GM21576 (cell line): ENCODE measurements at regions not wholly inside any gene's neighbourhood (a gene's known extent, or its start where the extent isn't known, plus 50 kb on each side); places are given as distances from the start of the nearest gene placed in this dataset.
"Not testable (repeated sequence)": the region's sequence is repeated elsewhere in the genome, so short reads cannot be mapped to it uniquely, and the experiment has no call there.

Source experiments
- ATAC-seq: cut with Tn5 transposase; IDR thresholded peaks from one replicate; pipeline ENCODE4 v1.9.1; 2021; ENCODE audit warnings: mild to moderate bottlenecking, moderate library complexity; ENCODE audit not compliant: unreplicated experiment

DNA sequence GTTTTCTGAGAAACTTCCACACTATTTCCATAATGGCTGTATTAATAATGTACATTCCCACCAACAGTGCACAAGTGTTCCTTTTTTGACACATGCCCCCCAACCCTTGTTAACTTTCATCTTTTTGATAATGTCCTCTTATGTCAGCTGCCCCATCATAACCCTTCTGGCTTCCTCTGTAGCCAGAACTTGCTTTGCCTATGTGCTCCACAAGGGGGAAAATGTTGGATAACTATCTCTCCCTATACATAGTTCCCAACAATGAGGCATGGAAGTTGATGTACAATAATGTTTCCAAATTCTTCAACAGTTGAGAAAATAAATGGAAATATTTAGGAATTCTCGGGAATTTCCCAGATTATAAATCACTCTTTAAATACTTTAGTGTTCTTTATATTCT lies 142.9 kb downstream of the ASB9 start:
- no peak for ATAC-seq

DNA sequence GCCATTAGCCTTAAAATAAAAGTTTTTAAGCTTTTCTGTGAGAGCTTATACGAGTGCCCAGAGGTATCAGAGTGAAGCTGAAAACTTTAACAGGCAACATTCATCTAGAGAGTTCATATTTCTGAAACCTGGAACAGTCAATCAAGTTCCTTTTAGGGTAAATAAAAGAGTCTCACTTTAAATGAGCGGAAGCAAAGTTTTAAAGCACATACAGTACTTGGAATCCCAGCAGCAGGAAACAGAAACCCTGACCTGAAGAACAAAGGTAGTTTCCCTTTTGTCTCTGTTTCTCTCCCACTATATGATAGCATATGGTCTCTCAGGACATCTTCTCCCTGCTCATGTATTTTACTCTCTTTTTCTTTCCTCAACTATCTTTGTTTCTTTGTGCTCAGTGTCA lies 153.0 kb downstream of the ASB9 start:
- no peak for ATAC-seq

DNA sequence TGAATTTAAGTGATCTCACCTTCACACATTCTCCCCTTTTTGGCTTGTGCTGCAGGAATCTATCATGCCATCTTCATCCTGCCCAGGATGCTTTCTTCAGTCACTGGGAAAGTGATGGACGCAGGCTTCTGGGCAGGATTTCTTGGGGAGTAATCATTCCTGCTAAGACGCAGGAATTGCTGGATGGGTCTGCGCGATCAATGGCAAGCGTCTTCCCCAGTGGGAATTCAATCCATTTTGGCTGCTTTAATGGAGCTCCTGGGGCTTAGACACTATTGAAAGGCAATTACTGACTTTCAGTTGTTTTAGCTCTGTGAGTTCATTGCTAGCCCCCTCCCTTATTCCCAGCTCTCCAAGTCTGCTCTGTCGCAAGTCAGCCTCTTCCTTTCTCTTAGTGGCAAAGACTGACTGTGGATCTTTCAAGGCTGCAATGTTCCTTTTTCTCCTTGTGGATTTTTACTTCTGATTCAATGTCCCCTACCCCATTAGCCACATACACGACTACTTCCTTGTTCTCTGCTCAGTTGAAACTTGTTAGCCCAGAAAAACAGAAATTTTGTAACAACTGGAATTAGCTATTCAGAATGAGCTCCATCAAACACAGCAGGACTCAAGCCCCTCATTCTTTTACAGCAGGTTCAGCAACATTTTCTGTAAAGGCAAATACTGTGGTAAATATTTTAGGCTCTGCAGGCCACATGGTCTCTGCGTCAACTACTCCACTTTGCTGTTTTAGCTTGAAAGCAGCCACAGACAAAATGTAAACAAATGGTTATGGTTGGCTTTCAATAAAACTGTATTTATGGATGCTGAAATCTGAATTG lies 154.9 kb downstream of the ASB9 start:
- ATAC-seq, result no peak

DNA sequence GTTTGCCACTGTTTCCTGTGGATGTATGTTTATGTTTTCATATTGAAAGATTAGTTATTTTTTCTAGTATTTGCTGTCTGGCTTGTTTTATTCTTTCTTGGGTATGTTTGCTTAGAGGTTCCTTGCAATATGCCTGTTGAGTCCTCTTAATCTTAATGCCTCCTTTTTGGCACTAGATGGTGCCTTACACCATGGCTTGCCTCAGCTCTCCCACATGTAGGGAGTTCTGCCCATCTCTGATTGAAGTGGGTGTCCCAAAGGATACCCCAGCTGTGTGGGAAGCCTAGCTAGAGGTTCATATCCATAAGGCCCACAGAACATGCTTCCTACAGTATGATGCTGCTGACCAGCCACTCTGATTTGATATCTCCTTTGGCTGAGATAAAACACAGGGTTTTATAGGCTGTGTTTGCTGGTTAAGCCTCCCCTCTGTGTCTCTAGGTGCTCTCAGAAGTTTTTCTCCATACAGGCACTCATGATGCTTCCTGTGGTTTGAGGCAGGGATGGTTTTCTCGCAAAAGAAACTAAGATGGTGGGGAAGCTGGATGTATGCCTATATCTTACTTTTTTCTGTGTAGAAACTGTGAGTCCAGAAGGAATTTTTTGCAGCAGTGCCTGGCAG lies 162.4 kb downstream of the ASB9 start:
- ATAC-seq, result no peak

DNA sequence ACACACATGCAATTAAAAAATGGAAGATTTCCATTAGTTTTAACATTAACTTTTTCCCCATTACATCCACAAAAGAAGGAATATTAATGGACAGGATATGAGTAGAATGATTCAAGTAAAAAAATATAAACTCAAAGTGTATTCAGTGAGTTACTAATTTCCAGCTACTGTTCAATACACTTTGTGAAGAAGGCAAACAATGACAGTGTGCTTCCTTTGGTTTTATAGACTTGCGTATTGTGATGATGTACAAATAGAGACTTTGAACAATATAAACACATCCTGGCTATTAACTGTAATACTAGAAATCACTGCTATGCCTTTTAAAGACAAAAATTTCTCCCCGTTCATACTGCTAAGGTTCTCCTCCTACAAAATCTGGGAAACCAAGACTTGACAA lies 171.4 kb downstream of the ASB9 start:
- no peak for ATAC-seq

DNA sequence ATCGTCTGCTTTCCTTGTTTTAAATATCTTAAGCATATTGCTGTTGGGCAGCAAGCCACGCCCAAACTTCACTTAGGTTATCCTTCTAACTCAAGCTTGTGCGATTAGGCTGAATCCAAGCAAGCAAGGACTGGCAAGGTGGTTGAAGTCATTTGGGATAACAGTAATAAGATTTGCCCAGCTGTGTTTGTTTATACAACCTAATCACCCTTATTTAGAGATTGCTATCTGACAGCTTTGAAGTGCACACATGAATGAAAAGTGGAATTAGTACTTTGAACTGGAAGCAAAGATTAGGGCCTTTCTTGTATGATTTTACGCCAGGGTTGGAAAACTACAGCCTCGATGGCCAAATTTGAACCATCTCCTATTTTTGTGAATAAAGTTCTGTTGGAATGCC lies 182.1 kb downstream of the ASB9 start:
- ATAC-seq, result no peak

GRCh38 chrX:15073313-15073712 lies 196.6 kb downstream of the ASB9 start:
- no peak for ATAC-seq

GRCh38 chrX:15072880-15073279 lies 197.0 kb downstream of the ASB9 start:
- ATAC-seq, result no peak

DNA sequence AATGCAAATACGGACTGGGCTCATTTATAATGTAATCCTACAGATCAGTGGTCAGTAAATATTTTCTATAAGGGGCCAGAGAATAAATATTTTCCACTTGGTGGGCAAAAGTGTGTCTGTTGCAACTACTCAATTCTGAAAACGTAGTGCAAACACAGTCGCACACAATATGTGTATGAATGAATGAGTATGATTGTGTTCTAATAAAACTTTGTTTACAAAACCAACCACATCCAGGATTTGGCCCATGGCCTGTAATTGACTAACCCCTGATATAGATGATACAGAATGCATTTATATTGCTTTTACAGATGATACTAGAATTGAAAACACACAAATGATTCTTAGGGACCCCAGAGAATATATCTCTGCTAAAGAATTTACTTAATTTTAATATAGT lies 197.6 kb downstream of the ASB9 start:
- no peak for ATAC-seq

DNA sequence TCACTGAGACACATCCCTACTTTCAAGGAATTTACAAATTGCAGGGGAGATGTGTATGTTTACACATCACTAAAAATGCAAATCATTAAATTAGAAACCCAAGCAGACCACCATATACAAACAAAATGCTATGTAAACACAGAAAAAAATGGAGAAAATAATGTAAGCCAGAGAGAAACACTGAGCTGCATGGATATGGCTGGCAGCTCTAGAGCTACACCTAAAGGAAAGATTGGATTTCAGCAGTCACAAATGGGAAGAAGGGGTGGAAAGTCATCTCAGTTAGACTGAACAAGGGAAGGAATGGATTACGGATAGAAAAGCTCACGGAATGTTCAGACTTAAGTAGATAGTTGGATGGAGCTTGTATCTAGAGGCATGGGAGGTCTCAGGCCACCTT lies 186.3 kb downstream of the MOSPD2 start:
- no peak for ATAC-seq

DNA sequence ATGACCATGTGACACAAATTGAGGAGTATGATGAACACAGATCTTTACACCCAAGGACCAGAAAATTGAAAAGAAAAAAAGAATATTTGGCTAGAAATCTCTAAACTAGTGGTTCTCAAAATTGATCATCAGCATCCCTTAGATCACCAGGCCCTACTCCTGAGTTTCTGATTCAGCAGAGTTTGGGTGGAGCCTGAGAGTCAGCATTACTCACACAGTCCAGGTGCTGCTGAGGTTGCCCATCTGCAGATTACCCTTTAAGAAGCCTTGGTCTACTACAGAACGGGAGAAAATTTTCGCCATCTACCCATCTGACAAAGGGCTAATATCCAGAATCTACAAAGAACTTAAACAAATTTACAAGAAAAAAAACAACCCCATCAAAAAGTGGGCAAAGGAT lies 182.8 kb downstream of the MOSPD2 start:
- ATAC-seq, result no peak

DNA sequence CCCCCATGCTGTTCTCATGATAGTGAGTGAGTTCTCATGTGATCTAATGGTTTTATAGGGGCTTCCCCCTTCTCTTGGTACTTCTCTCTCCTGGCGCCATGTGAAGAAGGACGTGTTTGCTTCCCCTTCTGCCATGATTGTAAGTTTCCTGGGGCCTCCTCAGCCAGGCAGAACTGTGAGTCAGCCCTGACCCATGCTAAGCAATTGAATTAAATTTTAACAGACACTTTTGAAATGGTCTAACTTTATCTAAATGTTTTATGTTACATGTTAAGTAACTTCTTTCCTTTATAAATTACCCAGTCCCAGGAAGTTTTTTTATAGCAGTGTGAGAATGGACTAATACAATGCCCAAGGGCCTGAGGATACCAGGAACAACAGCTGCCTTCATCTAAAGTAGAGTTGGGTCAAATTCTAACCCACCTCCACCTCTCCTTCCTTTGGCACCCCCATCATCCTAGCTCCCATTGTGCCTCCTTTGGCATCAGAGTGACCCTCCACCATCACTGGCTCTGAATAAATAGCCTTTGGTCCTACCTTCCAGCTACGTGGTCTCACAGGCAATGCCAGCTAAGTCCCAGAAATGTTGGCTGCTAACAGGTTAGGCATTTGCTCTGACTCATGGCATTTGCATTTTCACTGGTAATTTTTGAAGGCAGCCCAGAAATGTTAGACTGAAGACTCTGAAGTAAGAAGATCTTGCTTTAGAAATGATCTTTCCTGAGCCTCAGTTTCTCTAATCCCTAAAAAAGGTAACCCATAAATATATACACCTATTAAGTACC lies 182.1 kb downstream of the MOSPD2 start:
- no peak for ATAC-seq

DNA sequence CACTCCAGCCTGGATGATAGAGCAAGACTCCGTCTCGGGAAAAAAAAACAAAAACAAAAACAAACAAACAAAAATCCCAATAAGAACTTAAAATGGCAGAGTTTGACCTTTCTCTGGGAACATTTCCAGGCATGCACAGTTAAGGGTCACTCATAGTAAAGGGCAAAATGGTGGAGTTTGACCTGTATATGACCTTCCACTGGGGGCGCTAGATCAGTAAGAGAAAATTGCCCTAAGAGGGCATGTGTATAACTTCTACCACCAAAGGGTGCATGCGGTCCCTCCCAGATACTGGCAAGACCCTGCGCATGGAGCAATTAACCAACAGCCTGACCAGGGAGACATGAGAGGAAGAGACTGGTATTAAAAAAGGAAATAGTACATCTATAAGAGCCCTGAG lies 177.2 kb downstream of the MOSPD2 start:
- ATAC-seq, result no peak

DNA sequence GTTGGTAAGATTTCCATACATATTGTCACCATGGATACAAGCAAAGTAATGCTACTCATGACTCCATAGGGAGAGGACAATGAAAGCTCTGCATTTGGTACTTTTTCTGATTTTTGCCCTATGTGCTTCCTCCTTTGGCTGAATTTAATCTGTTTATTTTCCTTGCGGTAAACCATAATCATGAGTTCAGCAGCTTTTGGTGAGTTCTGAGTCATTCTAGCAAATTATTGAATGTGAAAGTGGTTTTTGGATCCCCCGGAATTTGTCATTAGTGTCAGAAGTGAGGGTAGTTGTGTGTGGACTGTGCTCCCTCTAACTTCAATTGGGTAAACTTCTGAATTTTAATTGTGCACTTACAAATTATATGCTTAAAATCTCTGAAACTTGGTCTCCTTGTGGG lies 170.3 kb downstream of the MOSPD2 start:
- ATAC-seq, result no peak

GRCh38 chrX:15033917-15034316 lies 160.7 kb downstream of the MOSPD2 start:
- ATAC-seq, result no peak

DNA sequence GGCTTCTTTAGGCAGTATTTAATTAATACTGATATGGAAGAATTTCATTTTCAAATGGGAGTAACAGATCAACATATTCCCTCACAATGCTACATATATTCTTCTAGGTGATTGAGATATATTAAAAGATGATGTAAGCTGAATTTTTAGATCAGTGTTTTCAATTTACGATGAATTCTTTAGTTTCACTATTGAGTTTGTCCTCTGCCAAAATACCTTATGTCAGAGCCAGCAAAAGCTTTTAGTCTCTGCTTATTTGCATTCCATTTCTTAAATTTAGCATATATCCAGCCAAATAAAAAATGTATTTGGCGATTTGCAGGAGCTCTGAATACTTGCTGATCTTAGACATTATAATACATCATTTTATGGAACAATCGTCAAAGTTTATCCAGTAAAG lies 144.3 kb downstream of the MOSPD2 start:
- ATAC-seq, result no peak

- no peak for ATAC-seq
Measured at GRCh38 chrX:15016051-15016450, 142.8 kb downstream of the MOSPD2 start.

DNA sequence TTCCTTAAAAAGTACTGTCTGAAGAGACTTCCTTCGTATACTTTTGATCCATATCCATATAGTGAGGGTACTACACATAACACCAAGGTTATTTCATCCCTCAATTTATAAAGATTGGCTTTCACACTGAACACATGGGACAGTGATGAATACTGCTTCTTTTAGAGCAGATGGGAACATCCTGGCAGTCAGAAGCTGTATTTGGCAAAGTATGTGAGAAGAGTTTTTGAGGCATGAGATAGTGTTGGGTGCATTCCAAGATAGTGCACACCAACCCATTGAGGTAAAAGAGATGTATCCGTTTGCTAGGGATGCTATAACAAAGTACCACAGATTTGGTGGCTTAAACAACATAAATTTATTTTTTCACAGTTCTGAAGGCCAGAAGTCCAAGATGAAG lies 141.1 kb downstream of the MOSPD2 start:
- ATAC-seq, result no peak

DNA sequence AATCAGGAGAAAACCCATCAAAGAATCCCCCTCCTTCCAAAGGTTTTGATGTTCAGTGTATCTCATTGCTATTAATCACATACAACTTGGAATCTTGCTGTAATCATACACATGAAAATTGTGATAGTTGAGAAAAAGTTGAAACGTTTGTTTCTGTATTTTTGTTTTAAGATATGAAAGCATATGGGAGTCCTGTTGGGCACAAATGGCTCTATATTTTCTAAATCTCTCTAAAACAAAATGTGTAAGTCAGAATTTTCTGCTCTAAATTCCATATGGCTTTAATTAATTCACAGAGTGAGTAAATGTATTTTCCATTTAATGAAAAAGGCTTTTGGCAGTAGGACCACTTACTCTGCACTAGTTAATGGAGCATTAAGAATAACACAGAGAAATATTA lies 140.2 kb downstream of the MOSPD2 start:
- ATAC-seq, result no peak

DNA sequence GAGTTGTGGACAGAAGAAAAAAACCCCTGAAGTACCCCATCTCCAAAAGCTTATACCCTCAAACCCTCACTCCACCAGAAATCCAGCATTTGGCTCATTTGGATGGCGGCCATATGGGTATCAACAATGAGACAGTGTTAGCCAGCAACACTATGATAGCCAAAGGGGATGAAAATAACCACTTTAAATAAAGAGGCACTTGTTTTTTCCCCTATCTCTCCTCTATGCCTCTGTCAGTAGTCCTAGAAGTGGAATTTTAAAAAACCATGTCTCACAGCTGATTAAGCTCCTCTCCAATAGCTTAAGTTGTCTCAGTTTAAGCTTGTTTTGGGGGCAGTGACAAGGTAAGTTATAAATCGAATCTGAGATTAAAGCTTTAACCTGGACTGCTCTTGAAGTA lies 124.0 kb downstream of the MOSPD2 start:
- ATAC-seq, result no peak

DNA sequence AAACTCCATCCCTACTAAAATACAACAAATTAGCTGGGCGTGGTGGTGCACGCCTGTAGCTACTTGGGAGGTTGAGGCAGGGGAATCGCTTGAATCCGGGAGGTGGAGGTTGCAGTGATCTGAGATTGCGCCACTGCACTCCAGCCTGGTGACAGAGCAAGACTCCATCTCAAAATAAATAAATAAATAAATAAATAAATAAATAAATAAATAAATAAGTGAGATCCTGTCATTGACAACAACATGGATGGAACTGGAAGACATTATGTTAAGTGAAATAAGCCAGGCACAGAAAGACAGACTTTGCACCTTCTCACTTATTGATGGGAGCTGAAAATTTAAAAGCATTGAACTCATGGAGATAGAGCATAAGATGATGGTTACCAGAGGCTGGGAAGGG lies 111.2 kb downstream of the MOSPD2 start:
- ATAC-seq, result not testable (repeated sequence)
